HG03521 (cell line): ENCODE measurements at regions not wholly inside any gene's neighbourhood (a gene's known extent, or its start where the extent isn't known, plus 50 kb on each side); places are given as distances from the start of the nearest gene placed in this dataset.

Experiments used
- ATAC-seq: cut with Tn5 transposase; IDR thresholded peaks from one replicate; pipeline ENCODE4 v1.9.1; 2021; ENCODE audit warnings: mild to moderate bottlenecking, moderate library complexity; ENCODE audit not compliant: unreplicated experiment

DNA sequence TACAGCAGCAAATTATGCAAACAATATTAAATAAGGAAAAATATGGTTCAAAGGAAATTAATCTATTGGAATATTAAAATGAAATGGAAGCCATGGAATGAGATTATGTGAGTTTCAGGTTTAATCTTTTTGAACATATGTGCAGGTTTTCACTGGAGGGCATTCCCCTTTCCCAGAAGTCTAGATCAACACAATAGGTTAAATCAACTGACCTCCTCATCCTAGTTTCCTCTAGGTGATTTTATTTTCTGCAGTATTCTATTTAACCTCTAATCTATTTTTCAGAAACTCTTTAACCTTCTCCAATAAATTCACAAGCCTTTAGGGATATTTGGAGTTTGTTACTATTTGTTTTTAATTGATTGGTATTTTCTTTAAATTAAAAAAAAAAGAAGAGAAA lies 2657.6 kb upstream of the PCDH20 start:
- no peak for ATAC-seq

DNA sequence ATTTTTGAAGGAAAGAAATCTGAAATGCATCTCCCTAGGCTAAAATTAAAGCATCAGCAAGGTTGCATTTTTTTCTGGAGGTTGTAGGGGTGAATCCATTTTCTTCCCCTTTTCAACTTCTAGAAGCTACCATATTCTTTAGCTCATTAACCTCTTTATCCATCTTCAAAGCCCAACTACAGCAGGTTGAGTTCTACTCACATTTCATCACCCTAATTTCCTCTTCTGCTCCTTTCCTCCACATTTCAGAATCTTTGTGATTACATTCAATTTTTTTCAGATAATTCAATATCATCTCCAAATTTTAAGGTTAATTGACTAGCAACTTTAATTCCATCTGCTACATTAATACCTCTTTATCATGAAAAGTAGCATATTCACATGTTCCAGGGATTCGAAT lies 2655.7 kb upstream of the PCDH20 start:
- no peak for ATAC-seq

DNA sequence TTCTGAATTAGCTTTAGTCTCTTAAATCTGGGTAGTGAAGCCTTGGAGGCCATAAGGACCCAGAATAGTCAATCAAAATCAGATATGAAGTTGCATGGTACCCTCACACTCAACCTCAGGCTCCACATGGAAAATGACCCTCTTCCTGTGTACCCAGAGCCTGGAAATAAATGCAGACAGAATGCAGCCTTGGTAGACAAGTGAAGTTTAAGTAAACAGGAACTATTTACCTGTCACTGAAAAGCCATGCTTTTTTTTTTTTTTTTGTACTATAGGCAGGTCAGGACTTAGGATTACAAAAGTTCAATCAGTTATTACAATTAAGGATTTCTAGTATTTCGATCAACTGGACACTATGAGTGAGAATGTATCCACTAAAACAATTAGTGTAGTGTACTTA lies 2654.2 kb upstream of the PCDH20 start:
- ATAC-seq = no peak

DNA sequence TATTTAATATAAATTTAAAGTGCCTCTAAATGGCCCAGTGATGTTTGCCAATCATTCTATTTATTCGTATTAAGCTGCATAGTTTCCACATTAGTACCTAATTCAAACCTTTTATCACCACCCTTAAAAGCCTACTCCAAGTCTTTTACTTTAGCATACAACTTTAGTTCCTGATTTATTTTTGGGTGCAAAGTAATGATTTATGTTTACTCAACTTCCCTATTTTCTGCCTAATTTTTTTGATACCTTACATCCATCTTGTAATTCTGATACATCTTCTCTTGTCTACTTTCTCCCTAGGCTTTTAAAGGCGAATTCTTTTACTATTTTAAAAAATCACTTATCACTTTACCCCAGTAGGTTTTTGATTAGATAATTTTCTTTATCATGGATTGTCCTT lies 2651.1 kb upstream of the PCDH20 start:
- ATAC-seq = no peak

DNA sequence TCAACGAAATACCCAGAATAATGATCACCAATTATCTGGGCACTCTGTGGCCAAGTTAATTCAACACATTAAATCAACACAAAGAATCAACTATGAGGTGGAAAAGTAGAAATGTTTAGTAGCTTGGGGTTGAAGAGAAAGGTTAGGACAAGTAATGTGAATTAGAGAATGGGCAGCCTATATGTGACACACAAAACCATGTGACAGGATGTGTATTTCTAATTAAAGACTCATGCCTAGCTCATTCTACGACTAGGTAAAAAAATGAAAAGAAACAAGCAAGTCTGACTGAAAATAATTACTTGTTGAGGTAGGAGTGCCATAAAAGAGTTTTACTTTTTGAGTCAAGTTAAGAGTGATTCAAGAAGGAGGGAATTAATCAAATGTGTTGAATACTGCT lies 2646.0 kb upstream of the PCDH20 start:
- ATAC-seq = no peak

DNA sequence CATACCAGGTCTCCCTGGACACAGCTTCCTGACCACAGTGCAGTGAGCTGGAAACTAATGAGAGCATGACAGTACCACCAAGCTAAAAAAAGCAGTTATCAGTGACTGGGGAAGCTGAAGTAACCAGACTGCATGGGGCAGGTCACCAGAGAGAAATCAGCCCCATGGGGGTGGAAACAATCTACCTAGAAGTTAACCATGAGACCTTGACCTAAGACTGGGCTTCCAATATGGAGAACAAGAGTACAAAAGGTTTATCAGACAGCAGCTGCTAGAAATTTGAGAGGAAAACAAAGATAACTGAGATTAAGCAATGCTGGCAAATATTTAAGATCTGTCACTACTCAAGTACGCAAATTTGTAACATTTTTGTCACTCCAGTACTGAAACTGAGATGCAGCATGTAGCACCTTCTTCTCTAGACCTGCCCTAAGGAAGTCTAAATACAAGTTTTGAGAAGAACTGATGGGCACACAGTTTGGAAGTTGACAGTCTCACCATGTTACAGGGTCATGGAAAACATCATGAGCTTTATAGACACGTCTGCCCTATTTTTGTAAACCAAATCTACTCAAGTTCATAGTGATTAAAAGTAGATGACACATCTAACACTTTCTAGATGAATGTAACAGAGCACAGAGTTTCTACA lies 2641.8 kb upstream of the PCDH20 start:
- ATAC-seq = no peak

DNA sequence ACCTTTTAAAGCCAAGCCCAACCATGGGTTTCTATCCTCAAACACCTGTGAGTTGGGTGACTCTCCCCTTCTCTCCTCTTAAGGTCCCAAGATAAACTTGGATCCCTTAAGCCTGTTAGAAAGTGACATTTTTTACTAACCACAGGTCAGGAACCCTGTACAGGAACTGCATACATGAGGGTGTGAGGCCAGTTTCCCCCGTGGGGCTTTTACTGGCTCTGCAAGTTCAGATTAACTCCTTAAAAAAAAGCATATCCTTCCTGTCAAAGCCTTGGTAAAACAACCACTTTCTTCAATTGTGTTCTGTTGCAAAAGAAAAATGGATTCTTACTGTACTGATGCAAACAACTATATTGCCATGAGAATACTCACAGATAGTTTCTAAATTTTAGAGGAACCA lies 2638.7 kb upstream of the PCDH20 start:
- no peak for ATAC-seq

DNA sequence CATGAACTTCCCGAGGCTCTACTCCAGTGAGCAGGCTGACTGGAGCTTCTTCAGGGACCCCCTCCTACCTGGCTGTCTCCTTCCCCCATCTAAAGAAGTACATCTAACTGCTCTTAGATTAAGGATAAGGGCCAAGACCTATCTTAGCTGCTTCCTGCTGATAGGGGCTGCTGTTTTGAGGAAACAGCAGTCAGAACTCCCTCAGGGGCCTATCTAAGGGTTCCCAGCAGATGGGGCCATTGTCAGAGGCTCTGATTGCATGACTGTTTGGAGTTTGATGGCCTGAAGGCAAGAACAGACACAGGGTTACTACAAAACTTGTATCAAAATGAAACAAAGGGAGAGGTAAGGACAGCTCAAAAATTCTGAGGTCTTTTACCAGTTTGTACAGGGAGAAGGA lies 2636.9 kb upstream of the PCDH20 start:
- ATAC-seq = no peak

DNA sequence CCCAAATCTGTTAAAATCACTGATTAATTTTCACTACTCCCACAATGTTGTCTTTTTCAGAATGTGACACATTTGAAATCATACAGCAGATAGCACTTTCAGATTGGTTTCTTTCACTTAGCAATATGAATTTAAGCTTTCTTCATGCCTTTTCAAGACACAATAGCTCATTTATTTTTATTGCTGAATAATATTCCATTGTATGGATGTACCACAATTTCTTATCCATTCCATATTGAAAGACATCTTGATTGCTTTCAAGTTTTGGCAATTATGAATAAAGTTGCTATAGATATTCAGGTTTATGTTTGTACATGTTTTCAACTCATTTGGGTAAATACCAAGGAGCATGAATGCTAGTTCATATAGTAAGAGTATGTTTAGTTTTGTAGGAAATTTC lies 2635.6 kb upstream of the PCDH20 start:
- no peak for ATAC-seq

DNA sequence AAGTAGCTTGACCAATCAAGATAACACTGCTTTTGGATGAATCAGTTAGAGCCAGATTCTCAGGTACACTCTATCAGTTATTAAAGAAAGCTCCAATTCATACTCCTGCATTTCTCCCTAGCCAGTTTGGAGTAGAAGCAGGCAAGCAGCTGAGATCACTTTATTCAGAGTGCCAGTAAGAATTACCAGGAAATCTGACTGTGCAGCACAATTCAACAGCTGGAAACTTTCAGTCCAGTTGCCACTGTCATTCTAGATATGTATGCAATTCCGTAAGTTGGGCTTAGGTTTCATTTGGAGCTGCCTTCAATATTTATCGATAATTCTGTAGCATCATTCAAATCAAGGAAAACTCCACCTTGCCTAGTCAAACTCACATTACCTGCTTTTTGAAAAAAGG lies 2625.6 kb upstream of the PCDH20 start:
- no peak for ATAC-seq

DNA sequence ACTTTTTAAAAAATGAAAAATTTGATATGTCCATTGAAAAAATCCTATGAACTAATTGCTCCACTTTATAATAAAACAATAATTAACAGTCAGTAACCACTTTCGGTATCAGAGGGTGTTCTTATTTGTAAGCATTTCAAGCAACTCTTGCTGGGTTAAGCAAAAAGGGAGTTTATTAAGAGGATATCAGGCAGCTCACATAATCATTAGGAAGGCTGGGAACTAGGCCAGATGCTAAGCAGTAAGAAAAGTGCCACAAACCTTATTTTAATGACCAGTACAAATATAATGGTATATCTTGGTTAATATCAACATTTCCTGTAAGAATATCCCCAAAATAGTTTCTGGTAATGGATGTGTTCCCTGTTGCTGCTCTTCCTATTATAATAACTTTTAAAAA lies 2618.3 kb upstream of the PCDH20 start:
- ATAC-seq = no peak

DNA sequence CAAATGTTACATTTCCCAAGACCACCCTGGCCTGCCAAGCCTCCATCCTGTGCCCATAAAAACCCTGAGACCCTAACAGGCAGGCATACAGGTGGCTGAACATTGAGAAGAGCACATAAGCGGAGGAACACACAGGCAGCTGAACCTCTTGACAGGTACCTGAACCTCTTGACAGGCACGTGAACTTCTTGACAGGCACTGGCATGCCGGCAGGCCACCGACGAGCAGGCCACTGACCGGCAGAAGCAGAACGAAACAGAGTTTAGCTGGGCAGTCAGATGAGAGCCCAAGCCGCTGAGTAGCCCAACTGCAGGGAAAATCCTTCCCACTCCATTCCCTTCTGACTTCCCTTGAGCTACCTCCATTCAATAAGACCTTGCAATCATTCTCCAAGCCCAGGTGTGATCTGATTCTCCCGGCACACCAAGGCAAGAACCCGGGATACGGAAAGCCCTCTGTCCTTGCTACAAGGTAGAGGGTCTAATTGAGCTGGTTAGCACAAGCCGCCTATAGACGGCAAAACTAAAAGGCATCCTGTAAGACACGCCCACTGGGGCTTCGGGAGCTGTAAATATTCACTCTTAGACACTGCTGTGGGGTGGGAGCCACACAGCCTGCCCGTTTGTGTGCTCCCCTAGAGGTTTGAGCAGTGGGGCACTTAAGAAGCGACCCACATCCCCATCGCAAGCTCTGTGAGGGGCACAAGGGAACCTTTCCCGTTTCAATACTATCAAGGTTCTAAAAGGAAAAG lies 2613.9 kb upstream of the PCDH20 start:
- no peak for ATAC-seq

DNA sequence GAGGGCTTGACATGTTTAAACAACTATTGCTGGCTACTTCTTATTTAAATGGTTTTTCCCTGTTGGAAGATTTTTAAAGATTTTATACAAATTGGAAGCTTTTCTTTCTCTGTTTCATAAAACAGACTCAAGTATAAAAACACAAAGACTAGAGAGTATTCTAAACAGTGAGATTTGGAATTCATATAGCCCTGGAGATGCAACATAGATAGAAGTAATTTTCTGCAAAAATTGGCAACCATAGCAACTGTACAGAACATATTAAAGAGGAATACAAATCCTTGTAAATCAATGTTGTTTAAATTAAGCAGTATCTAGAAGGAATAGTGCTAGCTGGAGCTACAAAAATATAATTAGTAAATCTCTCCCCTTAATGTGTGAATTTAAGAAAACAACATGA lies 2612.9 kb upstream of the PCDH20 start:
- ATAC-seq = no peak

DNA sequence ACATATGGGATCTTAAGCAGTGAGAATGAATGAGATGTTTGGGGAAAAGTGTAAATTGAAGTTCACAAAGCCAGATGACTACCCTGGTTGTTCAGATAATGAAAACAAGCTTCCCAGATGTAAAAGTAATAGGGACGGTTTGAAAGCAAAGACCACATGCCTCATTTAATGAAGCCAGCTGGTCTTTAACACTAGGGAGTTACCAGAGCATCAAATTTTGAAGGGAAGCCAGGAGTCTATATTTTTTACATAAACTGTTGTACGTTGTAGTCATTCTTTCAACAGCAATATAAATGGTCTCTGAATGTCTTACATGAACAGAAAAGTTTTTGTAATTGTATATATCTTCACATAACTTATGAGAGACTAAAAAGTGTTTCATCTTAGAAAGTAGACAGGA lies 2604.5 kb upstream of the PCDH20 start:
- no peak for ATAC-seq

DNA sequence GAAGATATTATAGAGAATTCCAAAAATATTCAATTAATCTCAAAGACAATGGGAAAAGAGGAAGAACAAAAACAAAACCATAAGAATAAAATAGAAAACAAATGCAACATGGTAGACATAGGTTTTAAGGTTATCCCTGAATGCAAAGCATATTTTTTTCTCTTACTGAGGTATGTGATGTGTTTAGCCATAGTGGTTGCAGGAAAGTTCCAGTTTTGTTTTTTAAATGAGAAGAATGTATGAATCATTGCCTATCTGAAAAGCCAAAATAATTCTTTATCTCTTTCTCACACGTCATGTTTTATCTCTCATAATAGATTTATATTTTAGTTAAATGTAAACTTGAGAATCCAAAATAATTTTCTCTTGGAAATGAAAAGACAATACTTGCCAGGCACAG lies 2591.7 kb upstream of the PCDH20 start:
- ATAC-seq = no peak

DNA sequence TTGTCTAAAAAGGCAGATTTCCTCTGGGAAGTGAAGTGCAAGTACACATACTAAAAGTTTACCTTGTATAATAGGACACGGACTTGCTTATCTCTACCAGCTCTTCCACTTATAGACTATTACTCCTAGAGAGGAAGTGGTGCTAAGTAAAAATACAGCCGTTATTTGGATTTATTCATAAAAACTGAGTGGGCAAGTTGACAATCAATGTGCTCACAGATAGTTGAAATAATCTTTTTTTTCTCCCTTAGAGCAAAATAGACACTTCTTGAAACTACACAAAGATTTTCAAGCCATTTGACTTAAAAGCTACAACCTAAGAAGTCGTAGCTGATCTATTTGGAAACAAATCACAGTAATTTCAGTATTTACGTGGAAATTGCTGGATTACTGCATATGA lies 2584.7 kb upstream of the PCDH20 start:
- ATAC-seq = no peak

DNA sequence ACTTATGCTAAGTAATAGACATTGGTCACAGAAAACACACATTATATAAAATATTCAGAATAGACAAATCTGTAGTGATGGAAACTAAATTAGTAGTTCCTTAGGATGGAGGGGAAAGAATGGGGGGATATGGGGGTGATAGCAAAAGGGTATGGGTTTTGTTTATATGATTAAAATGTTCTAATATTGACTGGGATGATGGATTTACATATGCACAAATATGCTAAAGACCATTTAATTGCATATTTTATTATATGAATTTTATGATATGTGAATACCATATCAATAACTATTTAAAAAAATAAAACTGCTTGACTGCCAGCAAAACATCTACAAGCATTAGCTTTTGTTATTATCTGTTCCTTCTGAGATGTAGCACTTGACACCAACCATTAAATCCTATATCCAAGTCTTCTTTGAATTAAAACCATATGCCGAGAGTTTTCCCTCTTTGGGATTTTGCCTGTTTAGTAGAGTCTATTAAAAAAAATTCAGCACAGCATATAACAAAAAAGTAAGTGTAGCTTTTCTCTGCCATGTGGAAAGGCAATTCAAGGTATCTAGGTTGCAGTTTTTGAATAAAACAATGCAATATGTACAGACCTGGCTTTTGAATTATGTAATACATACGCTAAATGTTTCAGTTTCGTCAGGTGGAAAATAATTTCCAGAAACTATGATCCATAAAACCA lies 2584.1 kb upstream of the PCDH20 start:
- no peak for ATAC-seq

DNA sequence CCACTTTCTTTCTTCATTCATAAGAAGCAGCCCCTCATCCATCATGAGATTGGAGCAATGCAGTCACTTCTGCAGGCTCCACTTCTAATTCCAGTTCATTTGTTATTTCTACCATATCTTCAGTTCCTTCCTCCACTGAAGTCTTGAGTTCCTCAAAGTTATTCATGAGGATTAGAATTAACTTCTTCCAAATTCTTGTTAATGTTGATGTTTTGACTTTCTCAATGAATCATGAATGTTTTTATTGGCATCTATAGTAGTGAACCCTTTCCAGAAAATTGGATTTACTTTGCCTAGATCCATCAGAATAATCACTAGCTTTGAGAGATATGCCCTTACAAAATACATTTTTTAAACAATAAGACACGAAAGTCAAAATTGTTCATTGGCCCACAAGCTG lies 2567.7 kb upstream of the PCDH20 start:
- no peak for ATAC-seq

DNA sequence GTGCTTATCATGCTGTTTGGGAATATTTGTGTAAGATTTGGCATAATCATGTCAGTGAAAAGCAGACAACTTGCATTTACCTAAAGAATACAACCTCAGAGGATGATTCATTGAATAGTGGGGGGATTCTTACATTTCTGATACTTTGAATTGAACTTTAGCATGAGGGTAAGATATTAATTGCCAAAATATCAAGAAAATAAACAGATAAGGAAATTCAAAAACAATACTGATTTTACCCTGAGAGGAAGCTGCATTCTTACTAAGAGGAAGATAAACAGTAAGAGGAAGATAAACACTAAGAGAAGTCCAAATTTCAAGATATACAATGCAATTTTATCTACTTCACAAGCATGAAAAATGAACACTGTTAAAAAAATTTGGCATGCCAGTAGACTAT lies 2564.3 kb upstream of the PCDH20 start:
- no peak for ATAC-seq

DNA sequence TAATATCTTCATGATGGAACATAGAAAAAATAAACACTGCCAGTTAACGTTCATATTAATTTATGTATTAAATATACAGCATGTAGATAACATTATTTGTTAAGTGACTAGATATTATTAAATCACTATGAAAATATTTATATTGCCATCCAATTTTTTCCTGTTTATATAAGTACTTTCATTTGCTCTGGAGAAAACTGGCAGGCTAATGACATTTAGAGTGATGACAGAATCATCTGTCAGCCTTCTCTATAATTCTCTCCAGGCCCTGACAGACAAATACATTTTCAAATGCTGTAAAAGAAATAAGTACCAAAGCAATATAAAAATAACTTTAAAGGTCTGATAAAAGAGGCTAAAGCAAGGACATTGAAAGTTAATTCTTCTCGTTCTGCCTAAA lies 2556.7 kb upstream of the PCDH20 start:
- ATAC-seq = no peak

DNA sequence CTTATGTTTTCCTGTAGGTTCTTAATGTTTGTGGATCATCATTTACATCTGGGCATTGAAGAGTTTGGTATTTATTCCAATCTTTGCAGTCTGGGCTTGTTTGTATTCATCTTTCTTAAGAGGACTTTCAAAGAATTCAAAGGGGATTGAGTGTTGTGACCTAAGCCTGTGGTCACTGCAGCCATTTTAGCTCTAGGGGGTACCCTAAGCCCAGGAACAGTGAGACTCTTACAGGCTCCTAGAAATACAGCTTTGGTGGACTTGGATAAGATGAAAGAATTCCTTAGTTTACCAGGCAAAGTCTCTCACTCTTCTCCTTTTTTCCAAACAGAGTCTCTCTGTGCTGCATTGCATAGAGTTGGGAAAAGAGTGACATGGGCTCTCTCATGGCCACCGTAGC lies 2539.0 kb upstream of the PCDH20 start:
- no peak for ATAC-seq

DNA sequence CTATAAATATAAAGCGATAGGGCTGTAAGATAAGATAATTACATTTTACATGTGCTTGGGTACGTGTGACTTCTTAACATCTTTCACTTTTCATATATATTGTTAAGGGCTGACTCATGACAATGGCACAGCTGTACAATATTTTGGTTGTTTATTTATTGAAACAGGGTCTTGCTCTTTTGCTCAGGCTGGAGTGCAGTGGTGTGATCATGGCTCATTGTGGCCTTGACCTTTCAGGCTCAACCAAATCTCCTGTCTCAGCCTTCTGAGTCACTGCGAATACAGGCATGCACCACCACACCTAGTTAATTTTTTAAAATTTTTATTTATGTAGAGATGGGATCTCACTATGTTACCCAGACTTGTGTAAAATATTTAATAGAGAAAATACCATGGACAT lies 2532.4 kb upstream of the PCDH20 start:
- no peak for ATAC-seq
